NOMO-1 (cell line): ENCODE measurements at regions not wholly inside any gene's neighbourhood (a gene's known extent, or its start where the extent isn't known, plus 50 kb on each side); places are given as distances from the start of the nearest gene placed in this dataset.
"Not testable (repeated sequence)": the region's sequence is repeated elsewhere in the genome, so short reads cannot be mapped to it uniquely, and the experiment has no call there.

Source experiments
- DNase-seq, 2 experiments: peaks; one replicate each; lab custom pipeline; 2025; ENCODE audit not compliant: unreplicated experiment in 2 of 2; lab: John Stamatoyannopoulos, UW

DNA sequence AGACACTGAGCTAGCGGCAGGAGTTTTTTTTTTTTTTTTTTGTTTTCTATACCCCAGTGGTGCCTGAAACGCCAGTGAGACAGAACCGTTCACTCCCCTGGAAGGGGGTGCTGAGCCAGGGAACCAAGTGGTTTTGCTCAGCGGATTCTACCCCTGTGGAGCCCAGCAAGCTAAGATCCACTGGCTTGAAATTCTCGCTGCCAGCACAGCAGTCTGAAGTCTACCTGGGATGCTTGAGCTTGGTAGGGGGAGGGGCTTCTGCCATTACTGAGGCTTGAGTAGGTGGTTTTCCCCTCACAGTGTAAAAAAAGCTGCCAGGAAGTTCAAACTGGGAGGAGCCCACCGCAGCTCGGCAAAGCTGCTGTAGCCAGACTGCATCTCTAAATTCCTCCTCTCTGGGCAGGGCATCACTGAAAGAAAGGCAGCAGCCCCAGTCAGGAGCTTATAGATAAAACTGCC lies 173.0 kb downstream of the DMAC1 start:
- not testable (repeated sequence) for DNase-seq

DNA sequence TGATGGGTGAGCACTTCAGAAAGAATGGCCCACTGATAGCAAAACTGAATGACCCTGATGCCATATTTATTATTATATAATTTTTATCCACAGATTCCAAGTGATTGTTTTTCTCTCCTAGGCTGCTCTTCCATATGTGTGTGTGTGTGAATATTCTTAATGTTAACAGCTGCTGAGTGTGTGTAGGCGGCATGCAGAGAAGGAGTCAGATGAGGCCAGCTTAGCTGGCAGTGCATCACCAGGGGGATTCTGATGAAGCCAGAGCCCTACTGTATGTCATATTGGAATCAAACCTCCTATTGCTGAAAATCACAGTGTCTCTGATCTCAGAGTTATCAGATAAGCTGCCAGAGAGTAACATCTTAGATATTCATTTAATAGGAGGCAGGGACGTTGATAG lies 177.1 kb downstream of the DMAC1 start:
- no peak for DNase-seq

DNA sequence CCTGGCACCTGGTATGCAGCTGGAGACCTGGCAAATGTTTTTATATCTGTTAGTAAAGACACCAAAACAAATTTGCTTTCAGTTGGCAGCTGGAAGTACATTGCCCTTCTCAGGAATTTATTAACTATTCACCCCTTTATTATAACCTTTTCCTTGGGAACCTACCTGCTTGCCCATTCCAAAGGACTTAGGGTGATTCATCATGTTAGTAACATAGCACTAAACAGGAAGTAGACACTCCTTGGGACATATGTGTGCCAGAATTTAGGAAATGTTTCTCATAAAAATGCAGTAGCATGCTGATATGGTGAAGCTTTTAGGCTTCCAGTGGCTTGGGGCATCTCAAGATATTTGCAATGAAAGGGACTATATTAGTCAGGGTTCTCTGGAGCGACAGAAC lies 184.2 kb downstream of the DMAC1 start:
- no peak for DNase-seq

DNA sequence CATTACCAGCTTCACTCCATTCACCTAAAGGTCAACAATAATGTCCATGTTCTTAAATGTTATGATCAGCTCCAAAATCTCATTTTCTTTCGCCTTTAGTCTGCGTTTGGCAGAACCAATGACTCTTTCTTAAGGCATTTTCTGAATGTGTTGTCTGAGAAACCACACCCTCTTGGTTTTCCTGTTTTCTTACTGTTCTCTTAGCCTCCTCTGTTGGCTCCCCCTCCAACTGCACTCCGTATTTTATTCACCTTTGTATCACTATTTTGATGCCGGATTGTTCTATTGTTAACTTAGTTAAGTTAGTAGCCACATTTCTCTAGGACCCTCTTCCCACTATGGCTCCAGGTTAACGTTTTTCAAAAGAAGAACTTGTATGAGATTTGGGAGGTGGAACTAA lies 185.6 kb downstream of the DMAC1 start:
- no peak for DNase-seq

DNA sequence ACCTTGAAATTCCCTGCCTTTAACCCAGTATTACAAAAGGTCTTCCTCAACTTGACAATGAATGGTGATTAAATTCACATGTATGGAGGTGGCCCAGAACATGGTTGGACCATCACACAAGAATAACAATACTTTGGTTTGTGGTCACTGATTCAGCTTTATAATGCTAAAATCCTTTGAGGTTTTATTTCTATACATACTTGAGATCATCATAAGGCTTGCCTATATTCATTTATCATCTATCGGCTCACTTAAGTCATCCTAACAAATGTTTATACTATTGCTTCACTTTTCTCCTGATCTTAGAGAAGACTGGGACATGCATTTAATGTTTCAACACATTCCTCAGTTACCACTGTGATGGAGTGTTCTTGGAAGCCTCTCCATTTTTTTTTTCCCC lies 191.3 kb downstream of the DMAC1 start:
- no peak for DNase-seq

DNA sequence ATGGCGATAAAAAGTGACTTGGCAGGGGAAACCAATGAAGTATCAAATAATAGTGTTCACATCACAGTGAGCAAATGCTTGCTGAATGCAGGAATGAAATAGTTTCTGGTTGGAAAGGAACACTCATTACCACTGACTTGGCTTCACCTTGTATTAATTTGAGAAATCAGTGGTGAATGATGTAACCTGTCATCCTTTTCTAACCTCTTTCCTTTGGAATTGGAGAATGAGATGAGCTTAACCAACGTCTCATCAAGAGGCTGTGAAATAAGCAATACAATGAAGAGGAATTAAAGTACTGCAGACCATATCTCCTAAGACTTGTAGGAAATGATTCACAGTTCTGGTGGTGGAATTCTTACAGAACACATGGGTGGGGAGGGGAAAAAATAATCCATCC lies 192.2 kb downstream of the DMAC1 start:
- no peak for DNase-seq

DNA sequence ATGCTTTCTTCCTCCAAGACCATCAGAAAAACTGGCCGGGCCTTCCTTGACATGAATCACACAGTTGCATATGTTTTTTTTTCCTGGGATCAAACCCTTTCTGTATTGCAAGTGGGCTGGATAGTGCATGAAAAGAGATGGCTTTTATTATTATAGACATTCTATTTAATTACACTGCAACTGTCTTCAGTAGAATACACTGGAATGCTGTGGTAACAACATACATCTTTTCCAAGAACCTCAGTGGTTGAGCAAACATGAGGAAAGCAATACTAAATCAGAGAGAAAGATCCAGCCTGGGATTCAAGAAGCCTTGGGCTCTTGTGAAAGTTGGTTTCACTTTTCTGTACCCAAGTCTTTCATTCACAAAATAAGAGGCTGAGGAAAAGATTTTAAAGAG lies 193.0 kb downstream of the DMAC1 start:
- DNase-seq, result no peak

DNA sequence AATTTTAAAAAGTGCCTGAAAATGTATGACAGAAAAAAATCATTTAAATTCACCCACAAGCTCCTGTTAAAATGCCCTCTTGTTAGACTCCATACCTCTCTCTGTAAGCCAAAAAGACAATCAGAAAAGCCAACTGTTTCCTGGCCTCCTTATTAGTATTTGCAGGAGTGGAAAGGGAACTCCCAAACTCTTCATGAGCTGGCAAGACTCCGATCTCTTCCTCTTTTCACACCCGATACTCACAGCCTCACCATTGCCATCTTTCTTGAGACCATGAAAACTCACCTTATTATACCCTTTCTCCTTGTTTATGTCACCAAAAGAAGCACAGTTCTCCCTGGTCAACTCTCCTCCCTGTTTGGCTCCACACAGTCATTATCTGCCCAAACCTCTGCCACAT lies 197.8 kb downstream of the DMAC1 start:
- no peak for DNase-seq

DNA sequence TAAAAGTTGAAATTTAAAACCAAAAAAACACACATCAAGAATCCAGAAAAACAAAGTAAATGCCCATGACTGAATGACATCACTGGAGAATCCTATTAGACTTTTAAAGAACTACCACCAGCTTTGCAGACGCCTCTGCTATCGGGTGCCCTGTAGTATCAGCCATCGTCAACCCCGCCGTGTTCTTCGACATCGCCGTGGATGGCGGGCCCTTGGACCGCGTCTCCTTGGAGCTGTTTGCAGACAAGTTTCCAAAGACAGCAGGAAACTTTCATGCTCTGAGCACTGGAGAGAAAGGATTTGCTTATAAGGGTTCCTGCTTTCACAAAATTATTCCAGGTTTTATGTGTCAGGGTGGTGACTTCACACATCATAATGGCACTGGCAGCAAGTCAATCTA lies 201.9 kb downstream of the DMAC1 start:
- no peak for DNase-seq

DNA sequence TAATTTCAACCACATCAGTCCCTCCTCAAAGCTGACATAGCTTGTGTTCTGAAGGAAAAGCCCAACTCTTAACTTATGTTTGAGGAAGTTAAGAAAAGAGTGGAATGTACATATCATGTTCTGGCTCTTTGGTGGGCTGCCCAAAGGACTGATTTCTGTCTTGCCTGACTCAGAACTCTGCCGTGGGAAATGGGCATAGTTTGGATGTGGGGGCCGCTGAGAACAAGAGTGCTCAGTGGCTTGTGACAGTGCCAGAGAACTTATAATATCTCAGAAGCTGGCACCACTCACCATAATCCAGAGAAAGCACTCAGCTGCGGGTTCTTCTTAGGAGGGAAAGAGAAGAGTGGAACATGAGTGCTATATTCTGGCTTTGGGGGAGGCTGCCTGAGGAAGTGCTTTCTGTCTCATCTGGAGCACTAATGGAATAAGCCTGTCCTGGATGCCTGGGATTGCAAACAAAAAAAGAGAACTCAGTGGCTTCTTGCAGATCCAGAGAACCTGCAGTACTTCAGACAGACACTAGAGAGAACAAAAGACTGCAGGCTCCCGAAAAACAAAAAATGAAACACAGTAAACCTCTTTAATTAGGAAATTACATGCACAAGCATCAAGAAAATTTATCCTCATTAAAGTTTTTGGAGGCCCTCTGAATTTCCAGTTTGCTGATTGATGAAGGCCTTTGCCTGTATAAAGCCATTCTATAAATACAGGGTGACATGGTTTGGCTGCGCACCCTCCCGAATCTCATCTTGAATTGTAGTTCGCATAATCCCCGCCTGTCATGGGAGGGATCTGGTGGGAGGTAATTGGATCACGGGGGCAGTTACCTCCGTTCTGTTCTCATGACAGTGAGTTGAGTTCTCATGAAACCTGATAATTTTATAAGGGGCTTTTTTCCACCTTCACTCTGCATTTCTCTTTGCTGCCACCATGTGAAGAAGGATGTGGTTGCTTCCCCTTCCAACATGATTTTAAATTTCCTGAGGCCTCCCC lies 207.0 kb downstream of the DMAC1 start:
- no peak for DNase-seq

DNA sequence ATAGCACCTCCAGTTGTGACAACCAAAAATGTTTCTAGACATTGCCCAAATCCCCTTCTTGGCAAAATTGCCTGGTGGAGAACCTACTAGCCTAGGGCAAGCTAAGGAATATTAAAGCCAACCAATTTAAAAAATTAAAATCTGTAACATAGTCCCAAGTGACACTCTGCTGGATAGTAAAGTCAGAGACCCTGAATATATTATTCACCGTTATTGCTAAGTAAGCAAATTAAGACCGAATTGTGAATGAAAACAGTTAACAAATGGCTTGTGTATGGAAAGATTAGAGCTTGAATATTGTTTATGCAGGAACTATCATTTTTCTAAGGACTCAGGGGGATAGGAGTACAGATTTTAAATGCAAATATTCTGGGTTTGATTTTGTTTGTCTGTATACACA lies 208.1 kb downstream of the DMAC1 start:
- DNase-seq, result no peak

DNA sequence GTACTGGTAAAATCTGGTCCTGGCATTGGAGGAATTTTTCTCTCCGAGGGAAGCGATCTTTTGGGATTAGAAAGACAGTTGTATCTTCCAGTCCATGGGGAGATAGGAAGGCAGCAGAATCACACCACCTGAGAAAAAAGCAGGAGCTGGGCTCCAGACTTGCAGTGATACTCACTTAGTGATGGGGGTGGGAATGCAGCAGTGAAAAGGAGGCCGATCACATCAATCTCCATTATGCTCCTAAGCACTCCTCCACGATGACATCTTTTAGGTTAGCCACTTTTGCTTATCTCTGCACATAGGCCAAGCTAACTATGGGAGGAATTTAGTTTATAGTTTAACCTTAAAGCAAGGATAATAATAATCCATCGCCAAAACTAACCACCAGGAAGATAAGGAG lies 219.0 kb downstream of the DMAC1 start:
- DNase-seq, result no peak

DNA sequence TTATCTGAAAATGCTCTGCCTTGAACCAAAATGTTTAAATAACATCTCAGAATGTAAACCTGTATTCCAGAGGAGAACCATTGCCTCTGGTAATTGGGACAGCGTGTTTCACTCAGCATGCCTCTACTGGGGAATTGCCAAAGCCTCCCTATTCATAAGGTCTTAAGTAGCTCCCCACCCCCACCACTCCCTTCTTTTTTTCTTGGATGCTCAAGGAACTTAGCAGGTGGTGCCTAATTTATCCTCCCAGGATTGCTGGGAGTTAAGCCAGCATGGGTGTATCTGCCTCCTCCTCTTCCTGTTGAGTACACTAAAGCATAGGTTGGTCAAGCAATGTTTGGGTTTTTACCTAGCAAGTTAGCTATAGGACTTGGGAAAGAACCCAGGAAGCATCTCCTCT lies 220.2 kb downstream of the DMAC1 start:
- DNase-seq, result no peak

DNA sequence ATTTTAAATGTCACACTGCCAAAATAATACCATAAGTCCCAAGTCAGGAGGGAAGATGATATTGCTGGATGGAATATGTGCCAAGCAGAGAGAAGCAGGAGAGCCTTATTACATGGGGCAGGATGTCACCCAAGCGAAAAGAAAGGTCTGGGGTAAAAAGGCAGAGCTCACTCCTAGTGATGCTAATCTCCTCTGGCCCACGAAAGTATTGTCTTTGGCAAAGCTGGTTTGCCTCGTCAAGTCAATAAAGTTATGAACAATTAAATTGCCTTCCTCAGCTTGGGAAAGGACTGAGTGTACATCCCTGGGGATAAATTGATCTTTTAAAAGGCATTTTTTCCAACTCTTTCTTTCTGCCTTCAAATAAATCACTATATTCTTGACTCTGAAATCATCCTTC lies 220.6 kb downstream of the DMAC1 start:
- DNase-seq, result no peak

DNA sequence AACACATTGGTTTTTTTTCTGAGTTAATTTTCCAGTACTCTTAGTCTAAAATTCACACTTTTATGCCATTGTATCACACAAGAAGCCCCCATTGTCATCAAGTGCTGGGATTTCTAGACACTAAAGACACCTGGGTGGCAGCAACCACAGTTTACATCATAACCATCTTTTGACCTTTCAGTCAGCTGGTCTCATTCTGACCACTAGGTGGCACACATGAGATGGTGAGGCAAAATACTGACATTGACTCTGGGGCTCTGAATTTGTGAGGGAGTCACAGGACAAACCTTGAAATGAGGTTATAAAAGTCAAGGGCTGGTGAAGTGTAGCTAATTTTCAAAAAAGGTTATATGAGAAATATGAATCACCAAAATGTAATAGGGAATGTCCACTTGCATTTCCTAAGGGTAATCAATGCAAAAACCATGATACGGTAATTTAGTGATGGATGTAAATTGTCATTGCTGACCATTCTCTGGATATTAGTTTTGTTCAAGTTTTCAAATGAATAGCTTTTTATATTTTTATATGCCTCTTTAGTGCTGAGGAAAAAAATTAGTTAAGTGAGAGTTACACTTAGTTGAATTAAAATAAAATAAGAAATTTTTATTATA lies 229.4 kb downstream of the DMAC1 start:
- no peak for DNase-seq

DNA sequence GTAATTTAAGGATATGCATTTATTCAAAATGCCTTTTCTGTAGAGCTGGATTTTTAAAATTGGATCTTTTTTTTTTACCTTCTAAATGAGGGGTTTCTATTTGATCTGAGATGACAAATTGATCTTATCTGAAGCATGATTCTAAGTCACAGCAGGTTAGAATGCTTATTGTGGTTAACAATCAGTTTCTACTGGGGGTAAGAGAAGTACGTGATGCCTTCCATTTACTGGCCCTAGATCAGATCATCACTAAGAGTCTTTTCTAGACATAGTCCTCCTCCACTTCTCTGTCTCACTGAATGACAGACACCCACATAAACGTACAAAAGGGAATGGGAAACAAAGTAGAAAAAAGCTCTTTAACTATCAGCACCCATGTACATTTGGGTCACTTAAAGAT lies 231.9 kb downstream of the DMAC1 start:
- DNase-seq, result no peak

DNA sequence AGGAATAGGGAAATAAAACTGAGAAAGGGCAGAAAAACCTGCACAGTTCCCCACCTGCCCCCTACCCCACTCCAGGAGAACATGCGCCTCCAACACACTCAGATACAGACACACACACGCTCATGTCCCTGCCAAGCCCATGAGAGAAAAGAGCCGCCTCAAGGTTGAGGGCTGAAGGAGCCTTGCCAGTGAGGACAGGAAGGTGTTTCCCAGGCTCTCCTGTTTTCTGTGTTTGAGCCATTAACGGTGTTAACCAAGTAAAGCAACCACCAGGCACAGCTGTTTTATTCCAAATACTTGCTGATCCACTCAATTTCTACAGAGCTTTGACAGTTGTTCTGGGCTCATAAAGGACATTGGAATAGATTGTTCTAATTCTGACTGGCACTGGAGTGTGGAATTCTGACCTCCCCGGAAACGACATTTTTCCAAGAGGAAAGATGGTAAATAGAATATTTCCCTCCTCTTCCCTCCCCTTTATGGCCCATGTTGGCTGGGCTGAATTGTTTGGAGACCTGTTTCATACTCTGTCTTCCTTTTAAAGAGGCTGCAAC lies 238.0 kb downstream of the DMAC1 start:
- DNase-seq, result no peak

DNA sequence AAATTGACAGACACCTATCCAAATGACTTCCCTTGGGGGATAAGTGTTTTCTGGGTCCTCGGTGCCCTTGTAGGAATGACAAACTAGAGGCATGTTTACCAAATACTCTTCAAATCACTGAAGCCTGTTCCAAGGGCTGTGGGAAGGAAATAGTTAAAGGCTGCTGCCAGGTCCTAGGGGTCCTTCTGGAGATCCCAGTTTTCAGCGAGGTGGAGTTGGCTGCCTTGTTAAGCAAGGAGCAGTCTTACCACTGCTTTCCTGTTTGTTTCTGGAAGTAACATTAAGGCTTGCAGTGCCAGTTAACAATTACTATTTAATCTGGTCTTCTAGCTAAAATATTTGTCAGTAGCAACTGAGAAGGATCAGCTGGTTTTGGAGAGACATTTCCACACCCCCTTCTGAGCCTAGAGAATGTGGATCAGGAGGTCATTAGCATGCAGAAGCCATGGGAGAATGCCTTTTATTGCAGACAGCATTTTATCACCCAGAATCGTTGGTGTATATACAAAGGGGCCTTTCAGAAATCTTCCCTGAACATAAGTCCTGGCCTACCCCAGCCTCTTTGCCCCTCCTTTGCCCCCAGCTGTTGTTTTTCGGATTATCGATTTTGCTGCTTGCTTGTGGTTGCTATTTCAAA lies 238.8 kb downstream of the DMAC1 start:
- no peak for DNase-seq

DNA sequence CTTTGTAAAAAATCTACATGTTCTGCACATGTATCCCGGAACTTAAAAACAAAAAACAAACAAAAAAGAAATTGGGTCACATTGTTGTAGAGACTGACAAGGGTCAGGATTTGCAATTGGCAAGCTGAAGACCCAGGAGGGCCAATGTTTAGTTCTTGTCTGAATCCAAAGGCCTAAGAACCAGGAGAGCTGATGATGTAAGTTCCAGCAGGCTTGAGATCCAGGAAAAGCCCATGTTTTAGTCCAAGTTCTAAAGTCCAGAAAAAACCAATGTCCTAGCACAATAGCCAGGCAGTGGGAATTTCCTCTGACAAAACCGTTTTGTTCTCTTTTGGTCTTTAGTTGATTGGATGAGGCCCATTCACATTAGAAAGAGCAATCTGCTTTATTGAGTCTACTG lies 244.9 kb downstream of the DMAC1 start:
- DNase-seq, result no peak

DNA sequence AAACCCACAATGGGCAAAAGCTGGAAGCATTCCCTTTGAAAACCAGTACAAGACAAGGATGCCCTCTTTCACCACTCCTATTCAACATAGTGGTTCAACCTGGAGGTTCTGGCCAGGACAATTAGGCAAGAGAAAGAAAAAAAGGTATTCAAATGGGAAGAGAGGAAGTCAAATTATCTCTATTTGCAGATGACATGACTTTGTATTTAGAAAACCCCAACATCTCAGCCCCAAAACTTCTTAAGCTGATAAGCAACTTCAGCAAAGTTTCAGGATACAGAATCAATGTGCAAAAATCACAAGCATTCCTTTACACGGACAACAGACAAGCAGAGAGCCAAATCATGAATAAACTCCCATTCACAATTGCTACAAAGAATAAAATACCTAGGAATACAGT lies 246.9 kb downstream of the DMAC1 start:
- DNase-seq, result not testable (repeated sequence)

DNA sequence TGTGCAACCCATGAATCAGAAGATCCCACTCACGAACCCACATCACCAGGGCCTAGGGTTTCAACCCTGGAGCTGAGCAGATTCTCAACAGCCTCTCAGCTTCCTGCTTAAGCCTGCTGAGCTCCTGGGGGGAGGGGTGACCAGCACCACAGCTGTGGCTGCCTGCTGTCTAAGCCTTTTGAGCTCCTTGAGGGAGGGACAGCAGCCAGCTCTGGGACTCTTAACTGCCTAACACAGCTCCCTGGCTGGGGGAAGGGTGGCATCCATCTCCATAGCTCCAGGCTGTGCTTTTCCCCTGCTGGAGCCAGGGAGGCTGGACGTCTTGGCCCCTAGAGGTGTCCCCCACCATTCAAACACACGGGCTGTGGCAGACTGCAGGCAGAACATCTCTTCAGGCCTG lies 250.3 kb downstream of the DMAC1 start:
- no peak for DNase-seq
